ENCODE measurements at regions not wholly inside any gene's neighbourhood (a gene's known extent, or its start where the extent isn't known, plus 50 kb on each side); places are given as distances from the start of the nearest gene placed in this dataset.

GRCh38 chr3:159593927-159594605, 394.6 kb upstream of the IL12A start:
- H3K36me3 ChIP-seq (replicated peaks; ENCODE audit: insufficient read depth, low read length): no peaks in the 10 kb centered on the region
- no peak overlapping the region for H3K9ac ChIP-seq (ENCODE audit: low read length)
- H3K9me2 ChIP-seq (replicated peaks; ENCODE audit: insufficient read depth, low read length): no peaks in the 10 kb centered on the region
- H3F3A ChIP-seq (ENCODE audit: insufficient read depth, low read length): no peaks in the 10 kb centered on the region
- H3K27me3 ChIP-seq (replicated peaks; ENCODE audit: insufficient read depth, low read length): no peaks in the 10 kb centered on the region
- no peak for TF ChIP-seq EZH2 (optimal IDR thresholded peaks at IDR 0.05; ENCODE audit: low read depth, low read length)
- TF ChIP-seq CTCF (IDR thresholded peaks at IDR 0.05; ENCODE audit: low read length): no peak
- TF ChIP-seq EZH2phosphoT487 (IDR thresholded peaks at IDR 0.05; ENCODE audit: low read length): no peak
- H3K4me2 ChIP-seq (ENCODE audit: low read depth, low read length): no peak overlapping the region
- no peak overlapping the region for H3K27ac ChIP-seq (ENCODE audit: low read length)
- no peaks in the 10 kb centered on the region for H3K9me3 ChIP-seq (replicated peaks; ENCODE audit: insufficient read depth, low read length)
- H2AFZ ChIP-seq (ENCODE audit: low read length): no peak overlapping the region
- DNase-seq: no peak
- no peak overlapping the region for H3K4me3 ChIP-seq (ENCODE audit: low read length)
- no peaks in the 10 kb centered on the region for H3K79me2 ChIP-seq (ENCODE audit: low read length)
- H4K20me1 ChIP-seq (ENCODE audit: insufficient read depth, low read length): no peaks in the 10 kb centered on the region
- no peaks in the 10 kb centered on the region for H3K4me1 ChIP-seq (ENCODE audit: low read length)

- H3K27ac ChIP-seq (ENCODE audit: low read length): no peak overlapping the region
- H3K4me3 ChIP-seq (ENCODE audit: low read length): no peak overlapping the region
- TF ChIP-seq CTCF (IDR thresholded peaks at IDR 0.05; ENCODE audit: low read length) (no peak), EZH2phosphoT487 (IDR thresholded peaks at IDR 0.05; ENCODE audit: low read length) (no peak), EZH2 (optimal IDR thresholded peaks at IDR 0.05; ENCODE audit: low read depth, low read length) (no peak)
- H3K4me1 ChIP-seq (ENCODE audit: low read length): no peaks in the 10 kb centered on the region
- H4K20me1 ChIP-seq (ENCODE audit: insufficient read depth, low read length): no peaks in the 10 kb centered on the region
- no peak overlapping the region for H2AFZ ChIP-seq (ENCODE audit: low read length)
- no peaks in the 10 kb centered on the region for H3F3A ChIP-seq (ENCODE audit: insufficient read depth, low read length)
- H3K79me2 ChIP-seq (ENCODE audit: low read length): no peaks in the 10 kb centered on the region
- H3K9me2 ChIP-seq (replicated peaks; ENCODE audit: insufficient read depth, low read length): no peaks in the 10 kb centered on the region
- no peak overlapping the region for H3K4me2 ChIP-seq (ENCODE audit: low read depth, low read length)
- H3K9ac ChIP-seq (ENCODE audit: low read length): no peak overlapping the region
- DNase-seq: no peak
- H3K27me3 ChIP-seq (replicated peaks; ENCODE audit: insufficient read depth, low read length): no peaks in the 10 kb centered on the region
- no peaks in the 10 kb centered on the region for H3K36me3 ChIP-seq (replicated peaks; ENCODE audit: insufficient read depth, low read length)
- no peaks in the 10 kb centered on the region for H3K9me3 ChIP-seq (replicated peaks; ENCODE audit: insufficient read depth, low read length)
Observed at GRCh38 chr3:159600291-159600690, 388.3 kb upstream of the IL12A start.

- H3K27me3 ChIP-seq (replicated peaks; ENCODE audit: insufficient read depth, low read length): no peaks in the 10 kb centered on the region
- H3K4me2 ChIP-seq (ENCODE audit: low read depth, low read length): no peak overlapping the region
- H3K79me2 ChIP-seq (ENCODE audit: low read length): no peaks in the 10 kb centered on the region
- TF ChIP-seq EZH2phosphoT487 (IDR thresholded peaks at IDR 0.05; ENCODE audit: low read length) (no peak), EZH2 (optimal IDR thresholded peaks at IDR 0.05; ENCODE audit: low read depth, low read length) (no peak), CTCF (IDR thresholded peaks at IDR 0.05; ENCODE audit: low read length) (no peak)
- H3K4me1 ChIP-seq (ENCODE audit: low read length): no peaks in the 10 kb centered on the region
- H3K36me3 ChIP-seq (replicated peaks; ENCODE audit: insufficient read depth, low read length): no peaks in the 10 kb centered on the region
- no peak overlapping the region for H3K9ac ChIP-seq (ENCODE audit: low read length)
- no peaks in the 10 kb centered on the region for H3F3A ChIP-seq (ENCODE audit: insufficient read depth, low read length)
- no peaks in the 10 kb centered on the region for H3K9me2 ChIP-seq (replicated peaks; ENCODE audit: insufficient read depth, low read length)
- no peak overlapping the region for H2AFZ ChIP-seq (ENCODE audit: low read length)
- H3K27ac ChIP-seq (ENCODE audit: low read length): no peak overlapping the region
- no peak overlapping the region for H3K4me3 ChIP-seq (ENCODE audit: low read length)
- H4K20me1 ChIP-seq (ENCODE audit: insufficient read depth, low read length): no peaks in the 10 kb centered on the region
- DNase-seq: no peak
- H3K9me3 ChIP-seq (replicated peaks; ENCODE audit: insufficient read depth, low read length): no peaks in the 10 kb centered on the region
Observed at GRCh38 chr3:159604151-159604581, 384.5 kb upstream of the IL12A start.

All from MM.1S (cell line).